PC-9 (cell line): ENCODE measurements at regions not wholly inside any gene's neighbourhood (a gene's known extent, or its start where the extent isn't known, plus 50 kb on each side); places are given as distances from the start of the nearest gene placed in this dataset.

Experiments
- BruUV-seq: library from RNA; stranded (reverse); fragments of 400-500 nt; replicated peaks from 2 replicates; lab custom pipeline; 2021; lab: Mats Ljungman, UMichigan
- CTCF ChIA-PET: fragments of 300-600 bp; sonication (Branson Sonifier 250); formaldehyde crosslinking; loops from one replicate; lab custom pipeline; 2022; ENCODE audit warnings: antibody characterized with exemption; lab: Charles Lee
- POLR2A ChIA-PET: fragments of 300-600 bp; sonication (Branson Sonifier 250); formaldehyde crosslinking; loops from one replicate; lab custom pipeline; 2022; ENCODE audit warnings: antibody characterized with exemption; ENCODE audit not compliant: unreplicated experiment; lab: Charles Lee
- DNase-seq, 2 experiments: peaks; one replicate each; pipeline versions ENCODE4 v3.0.0 to v3.0.0-alpha.2; 2015 to 2022; ENCODE audit warnings: mixed read lengths in 1 of 2
- H2AFZ ChIP-seq: fragments of 200-600 bp; sonication (generic); 2 replicates; pipeline ENCODE4 v1.8.1; 2017; ENCODE audit warnings: antibody characterized with exemption
- H3F3A ChIP-seq: fragments of 200-600 bp; sonication (generic); 2 replicates; pipeline ENCODE4 v1.8.1; 2017; ENCODE audit warnings: antibody characterized with exemption, mild to moderate bottlenecking, low read depth; ENCODE audit not compliant: insufficient read depth
- H3K27ac ChIP-seq: fragments of 200-600 bp; sonication (generic); 2 replicates; pipeline ENCODE4 v1.6.1; 2016; ENCODE audit warnings: mixed run types
- H3K27me3 ChIP-seq: fragments of 200-600 bp; sonication (generic); 2 replicates; pipeline ENCODE4 v1.6.1; 2016; ENCODE audit warnings: low read depth, mixed run types; ENCODE audit not compliant: insufficient read depth
- H3K36me3 ChIP-seq: fragments of 200-600 bp; sonication (generic); 2 replicates; pipeline ENCODE4 v1.6.1; 2016; ENCODE audit warnings: low read depth, mixed run types
- H3K4me1 ChIP-seq: fragments of 200-600 bp; sonication (generic); replicated peaks from 2 replicates; pipeline ENCODE4 v1.6.1; 2016; ENCODE audit warnings: mixed run types; ENCODE audit not compliant: insufficient read depth
- H3K4me2 ChIP-seq: fragments of 200-600 bp; sonication (generic); 2 replicates; pipeline ENCODE4 v1.6.1; 2017; ENCODE audit warnings: mixed run types
- H3K4me3 ChIP-seq: fragments of 200-600 bp; sonication (generic); 2 replicates; pipeline ENCODE4 v1.6.1; 2016; ENCODE audit warnings: mixed run types
- H3K79me2 ChIP-seq: fragments of 200-600 bp; sonication (generic); 2 replicates; pipeline ENCODE4 v1.6.1; 2017; ENCODE audit warnings: low read depth, mixed run types
- H3K9me2 ChIP-seq: fragments of 200-600 bp; sonication (generic); 2 replicates; pipeline ENCODE4 v1.8.1; 2017; ENCODE audit warnings: mild to moderate bottlenecking; ENCODE audit not compliant: insufficient read depth
- H3K9me3 ChIP-seq: fragments of 200-600 bp; sonication (generic); 2 replicates; pipeline ENCODE4 v1.8.1; 2016; ENCODE audit warnings: low read depth; ENCODE audit not compliant: insufficient read depth
- H4K20me1 ChIP-seq: fragments of 200-600 bp; sonication (generic); 2 replicates; pipeline ENCODE4 v1.8.1; 2017; ENCODE audit not compliant: insufficient read depth
- CTCF ChIP-seq: fragments of 200-600 bp; sonication (generic); conservative IDR thresholded peaks from 2 replicates; pipeline ENCODE4 v1.6.1; 2017; ENCODE audit warnings: mixed run types, antibody characterized with exemption, mild to moderate bottlenecking, moderate library complexity
- EZH2 ChIP-seq: fragments of 200-600 bp; sonication (generic); IDR thresholded peaks from 2 replicates; pipeline ENCODE4 v1.8.0; 2017; ENCODE audit warnings: antibody characterized with exemption, low read depth
- intact Hi-C: fragments of 100-400 bp; cut with micrococcal nuclease; formaldehyde crosslinking; loops from one replicate; pipeline ENCODE4 v1.10.0; 2022; ENCODE audit not compliant: unreplicated experiment

- intact Hi-C loops, result no loop called here
- no peaks in the 10 kb centered on the region for H3K9me3 ChIP-seq
- TF ChIP-seq CTCF, result no peak
- no peak for TF ChIP-seq EZH2
- ChIA-PET POLR2A (no interaction called here), CTCF (no interaction called here)
- H2AFZ ChIP-seq, result no peak overlapping the region
- H3K4me3 ChIP-seq, result no peak overlapping the region
- H3K36me3 ChIP-seq, result no peaks in the 10 kb centered on the region
- no peak overlapping the region for H3K4me2 ChIP-seq
- no peaks in the 10 kb centered on the region for H3K4me1 ChIP-seq
- H3K9me2 ChIP-seq, result no peaks in the 10 kb centered on the region
- no peak for DNase-seq
- H3K27ac ChIP-seq, result no peak overlapping the region
- no TSS peak for BruUV-seq
- H3K79me2 ChIP-seq, result no peaks in the 10 kb centered on the region
- H3F3A ChIP-seq, result no peaks in the 10 kb centered on the region
- no peaks in the 10 kb centered on the region for H3K27me3 ChIP-seq
- H4K20me1 ChIP-seq, result no peaks in the 10 kb centered on the region
These were observed 903.3 kb upstream of the KLHL29 start for GRCh38 chr2:22481486-22482259.

DNA sequence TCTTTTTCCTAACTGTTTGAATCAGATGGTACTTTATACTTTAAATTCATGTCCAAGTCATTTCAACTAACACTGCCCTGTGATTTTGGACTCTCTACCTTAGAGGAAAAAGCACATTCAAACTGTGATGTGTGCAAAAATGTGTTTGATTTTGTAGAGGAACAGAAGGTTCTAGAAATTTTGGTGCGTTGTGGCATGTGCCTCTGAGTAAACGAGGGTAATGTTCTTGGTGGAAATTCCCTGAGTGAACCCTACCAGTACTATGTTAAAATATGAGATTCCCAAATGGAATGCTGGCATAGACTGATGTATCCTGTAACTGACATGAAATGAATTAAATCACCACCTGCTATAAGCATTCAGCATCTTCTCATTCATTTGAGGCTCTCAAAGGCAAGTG lies 901.9 kb upstream of the KLHL29 start:
- BruUV-seq, result no TSS peak
- H3K36me3 ChIP-seq, result no peaks in the 10 kb centered on the region

DNA sequence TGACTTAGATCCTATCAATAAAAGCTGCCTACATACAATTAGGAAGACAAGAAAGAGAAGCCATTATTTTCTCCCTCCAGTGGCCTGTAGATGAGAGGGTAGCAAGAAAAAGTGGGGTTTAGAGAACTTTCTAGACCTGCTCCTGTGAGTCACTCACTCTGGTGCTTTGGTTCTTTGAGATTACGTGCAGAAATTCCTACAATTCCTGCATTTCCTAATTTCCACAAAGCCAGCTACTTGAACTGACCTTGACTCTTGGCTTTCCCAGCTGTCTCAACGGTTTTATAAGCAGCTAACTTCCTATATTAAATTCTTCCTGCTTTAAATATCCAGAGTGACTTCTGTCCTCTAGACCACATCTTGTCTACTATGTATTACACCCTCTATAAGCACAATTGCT lies 899.5 kb upstream of the KLHL29 start:
- POLR2A ChIA-PET, result no interaction called here
- Histone ChIP-seq H3K79me2 (no peaks in the 10 kb centered on the region), H3K9me2 (no peaks in the 10 kb centered on the region)

More for the DNA sequence above, 901.9 kb upstream of the KLHL29 start:
- Histone ChIP-seq H3K9me3 (no peaks in the 10 kb centered on the region), H3K4me1 (no peaks in the 10 kb centered on the region), H3K79me2 (no peaks in the 10 kb centered on the region), H3K27ac (no peak overlapping the region), H3K27me3 (no peaks in the 10 kb centered on the region), H2AFZ (no peak overlapping the region), H3F3A (no peaks in the 10 kb centered on the region), H3K4me3 (no peak overlapping the region), H3K9me2 (no peaks in the 10 kb centered on the region), H4K20me1 (no peaks in the 10 kb centered on the region), H3K4me2 (no peak overlapping the region)
- TF ChIP-seq CTCF, result no peak
- no peak for TF ChIP-seq EZH2
- POLR2A ChIA-PET, result no interaction called here
- no peak for DNase-seq
- intact Hi-C loops, result no loop called here
- CTCF ChIA-PET, result no interaction called here

More for the DNA sequence above, 899.5 kb upstream of the KLHL29 start:
- Histone ChIP-seq H2AFZ (no peak overlapping the region), H3K4me1 (no peaks in the 10 kb centered on the region), H3K9me3 (no peaks in the 10 kb centered on the region), H3K4me2 (no peak overlapping the region), H3K4me3 (no peak overlapping the region), H3K27me3 (no peaks in the 10 kb centered on the region), H3K27ac (no peak overlapping the region), H3K36me3 (no peaks in the 10 kb centered on the region), H3F3A (no peaks in the 10 kb centered on the region), H4K20me1 (no peaks in the 10 kb centered on the region)
- DNase-seq, result no peak
- intact Hi-C loops, result no loop called here
- CTCF ChIA-PET, result no interaction called here
- BruUV-seq, result no TSS peak
- no peak for TF ChIP-seq CTCF
- TF ChIP-seq EZH2, result no peak
